Caco-2 (cell line): ENCODE measurements at regions not wholly inside any gene's neighbourhood (a gene's known extent, or its start where the extent isn't known, plus 50 kb on each side); places are given as distances from the start of the nearest gene placed in this dataset.

Source experiments
- BruUV-seq: library from RNA; stranded (reverse); fragments of 400-500 nt; replicated peaks from 2 replicates; lab custom pipeline; 2021; lab: Mats Ljungman, UMichigan
- CTCF ChIA-PET: fragments of 300-600 bp; sonication (Branson Sonifier 250); formaldehyde crosslinking; loops from one replicate; lab custom pipeline; 2022; ENCODE audit warnings: antibody characterized with exemption; lab: Charles Lee
- POLR2A ChIA-PET: fragments of 300-600 bp; sonication (Branson Sonifier 250); formaldehyde crosslinking; loops from one replicate; lab custom pipeline; 2022; ENCODE audit warnings: antibody characterized with exemption; lab: Charles Lee
- DNase-seq, 2 experiments: peaks; one replicate each; pipeline versions ENCODE4 v3.0.0 to v3.0.0-alpha.2; 2020 to 2022
- H3K27me3 ChIP-seq: replicated peaks from 2 replicates; pipeline ENCODE4 v1.6.0; 2011; ENCODE audit warnings: low read length; ENCODE audit not compliant: control insufficient read depth, insufficient read depth
- H3K36me3 ChIP-seq: 2 replicates; pipeline ENCODE4 v1.5.1; 2011; ENCODE audit warnings: low read length; ENCODE audit not compliant: control insufficient read depth, insufficient read depth
- H3K4me1 ChIP-seq: fragments of 250-450 bp; sonication (Bioruptor Pico); 2 replicates; pipeline ENCODE4 v1.5.1; 2020; ENCODE audit warnings: mild to moderate bottlenecking
- H3K4me3 ChIP-seq: 2 replicates; pipeline ENCODE4 v1.5.1; 2011; ENCODE audit warnings: low read depth, mild to moderate bottlenecking, control low read depth, low read length
- H3K9me3 ChIP-seq: fragments of 250-450 bp; sonication (Bioruptor Pico); 2 replicates; pipeline ENCODE4 v1.5.1; 2020; ENCODE audit warnings: mild to moderate bottlenecking, moderate library complexity
- H3K27ac Mint-ChIP-seq: one replicate; pipeline ENCODE4 v1.8.0; 2022; ENCODE audit warnings: mixed read lengths; ENCODE audit not compliant: unreplicated experiment
- H3K27me3 Mint-ChIP-seq: one replicate; pipeline ENCODE4 v1.8.0; 2022; ENCODE audit warnings: mixed read lengths; ENCODE audit not compliant: insufficient read depth, unreplicated experiment
- H3K36me3 Mint-ChIP-seq: one replicate; pipeline ENCODE4 v1.8.0; 2022; ENCODE audit warnings: mild to moderate bottlenecking, mixed read lengths; ENCODE audit not compliant: insufficient read depth, unreplicated experiment
- H3K4me1 Mint-ChIP-seq: one replicate; pipeline ENCODE4 v1.8.0; 2022; ENCODE audit warnings: low read depth, mixed read lengths; ENCODE audit not compliant: unreplicated experiment
- H3K4me3 Mint-ChIP-seq: one replicate; pipeline ENCODE4 v1.8.0; 2022; ENCODE audit warnings: mild to moderate bottlenecking, moderate library complexity, mixed read lengths; ENCODE audit not compliant: unreplicated experiment
- H3K9me3 Mint-ChIP-seq: one replicate; pipeline ENCODE4 v1.8.0; 2022; ENCODE audit warnings: mixed read lengths; ENCODE audit not compliant: unreplicated experiment
- intact Hi-C: fragments of 100-400 bp; cut with micrococcal nuclease; formaldehyde crosslinking; loops from one replicate; pipeline ENCODE4 v1.10.0; 2022; ENCODE audit not compliant: unreplicated experiment
- TF ChIP-seq, protein P1 (sequence below), 2 experiments: fragments of 200-600 bp in 1 of 2; IDR thresholded peaks; 1 replicate in 1 of 2; 2 replicates in 1 of 2; pipeline versions ENCODE4 v1.5.1 to v1.8.0; 2011 to 2022; ENCODE audit warnings: antibody characterized with exemption in 1 of 2, control low read depth in 1 of 2, inconsistent platforms in 1 of 2, low read depth in 1 of 2, low read length in 1 of 2, mild to moderate bottlenecking in 1 of 2, moderate library complexity in 1 of 2; ENCODE audit not compliant: insufficient read depth in 1 of 2, severe bottlenecking in 1 of 2, unreplicated experiment in 1 of 2

DNA sequence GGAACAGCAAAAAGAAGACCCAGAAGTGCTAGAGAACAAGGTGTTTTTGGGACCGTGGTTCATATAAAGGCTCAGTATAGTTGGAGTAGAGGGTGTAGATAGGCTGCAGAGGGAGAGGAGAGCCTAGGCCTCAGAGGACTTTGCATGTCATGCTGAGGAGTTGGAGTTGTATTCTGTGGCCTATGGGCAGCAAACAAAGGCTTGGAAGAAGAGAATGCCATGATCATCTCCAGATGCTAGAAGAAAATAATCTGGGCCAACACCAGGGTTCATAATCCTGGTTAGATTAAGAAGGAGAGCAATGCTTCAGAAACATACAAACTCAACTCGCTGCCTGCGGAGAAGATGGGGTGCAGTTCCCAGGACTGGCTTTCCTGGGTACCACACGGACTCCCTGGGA is 262.8 kb upstream of the USP24 start:
- H3K4me3 ChIP-seq: no peak overlapping the region
- no TSS peak for BruUV-seq
- no peaks in the 10 kb centered on the region for H3K27me3 ChIP-seq
- peaks cover 25% of the 10 kb centered on the region for H3K4me1 Mint-ChIP-seq
- no peaks in the 10 kb centered on the region for H3K27me3 Mint-ChIP-seq
- TF ChIP-seq, protein P1, sequence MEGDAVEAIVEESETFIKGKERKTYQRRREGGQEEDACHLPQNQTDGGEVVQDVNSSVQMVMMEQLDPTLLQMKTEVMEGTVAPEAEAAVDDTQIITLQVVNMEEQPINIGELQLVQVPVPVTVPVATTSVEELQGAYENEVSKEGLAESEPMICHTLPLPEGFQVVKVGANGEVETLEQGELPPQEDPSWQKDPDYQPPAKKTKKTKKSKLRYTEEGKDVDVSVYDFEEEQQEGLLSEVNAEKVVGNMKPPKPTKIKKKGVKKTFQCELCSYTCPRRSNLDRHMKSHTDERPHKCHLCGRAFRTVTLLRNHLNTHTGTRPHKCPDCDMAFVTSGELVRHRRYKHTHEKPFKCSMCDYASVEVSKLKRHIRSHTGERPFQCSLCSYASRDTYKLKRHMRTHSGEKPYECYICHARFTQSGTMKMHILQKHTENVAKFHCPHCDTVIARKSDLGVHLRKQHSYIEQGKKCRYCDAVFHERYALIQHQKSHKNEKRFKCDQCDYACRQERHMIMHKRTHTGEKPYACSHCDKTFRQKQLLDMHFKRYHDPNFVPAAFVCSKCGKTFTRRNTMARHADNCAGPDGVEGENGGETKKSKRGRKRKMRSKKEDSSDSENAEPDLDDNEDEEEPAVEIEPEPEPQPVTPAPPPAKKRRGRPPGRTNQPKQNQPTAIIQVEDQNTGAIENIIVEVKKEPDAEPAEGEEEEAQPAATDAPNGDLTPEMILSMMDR (IDR thresholded peaks at IDR 0.05; ENCODE audit: insufficient read depth in 1 of 2, low read depth in 1 of 2, low read length in 1 of 2, severe bottlenecking in 1 of 2, unreplicated experiment in 1 of 2): no peak
- peaks cover 15% of the 10 kb centered on the region for H3K4me1 ChIP-seq
- H3K27ac Mint-ChIP-seq: no peak overlapping the region
- peaks cover 4% of the 10 kb centered on the region for H3K36me3 Mint-ChIP-seq
- H3K4me3 Mint-ChIP-seq: no peak overlapping the region
- ChIA-PET POLR2A (no interaction called here), CTCF (interaction anchor here (0.9 kb wide), 1 partner anchor 26 kb away, joined by 3 read pairs; no protein-coding TSS in a partner anchor)
- intact Hi-C loops: loop anchor here (5.0 kb wide), 1 partner anchor 484 kb away; no protein-coding TSS in a partner anchor
- no peak for DNase-seq
- peaks cover 6% of the 10 kb centered on the region for H3K9me3 Mint-ChIP-seq
- H3K9me3 ChIP-seq: no peaks in the 10 kb centered on the region
- no peaks in the 10 kb centered on the region for H3K36me3 ChIP-seq

DNA sequence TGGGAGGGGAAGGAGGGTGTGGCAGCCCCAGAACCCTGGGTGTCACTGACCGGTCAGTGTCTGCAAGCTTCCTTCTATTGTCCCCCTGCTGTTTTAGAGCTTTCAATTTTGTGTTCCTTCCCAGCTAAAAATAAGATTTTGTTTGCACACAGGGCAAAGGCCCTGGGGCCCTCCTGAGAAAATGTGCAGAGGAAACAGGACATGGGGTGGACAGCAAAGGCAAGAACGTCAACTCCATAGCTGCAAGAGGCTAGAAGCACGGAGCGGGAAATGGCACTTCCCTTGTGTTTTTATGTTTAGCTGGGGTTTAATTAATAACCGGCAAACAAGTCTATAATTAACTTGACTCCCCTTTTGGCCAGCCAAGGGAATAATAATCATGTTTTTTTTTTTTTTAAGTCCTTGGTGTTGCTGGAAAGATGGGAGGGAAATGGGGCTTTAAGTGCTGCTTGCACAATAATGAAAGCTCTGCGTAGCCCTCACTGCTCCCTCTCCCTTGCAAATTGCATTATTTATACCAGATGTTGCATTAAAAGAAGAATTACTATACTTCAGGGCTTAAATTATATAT is 261.4 kb upstream of the USP24 start:
- Histone ChIP-seq H3K36me3 (no peaks in the 10 kb centered on the region), H3K4me3 (no peak overlapping the region), H3K4me1 (peaks cover 15% of the 10 kb centered on the region), H3K27me3 (no peaks in the 10 kb centered on the region), H3K9me3 (no peaks in the 10 kb centered on the region)
- DNase-seq: no peak
- H3K4me1 Mint-ChIP-seq: peaks cover 25% of the 10 kb centered on the region
- no peak overlapping the region for H3K27ac Mint-ChIP-seq
- CTCF ChIA-PET: interaction anchor here (0.7 kb wide), 1 partner anchor 167 kb away, joined by 3 read pairs; no protein-coding TSS in a partner anchor
- POLR2A ChIA-PET: no interaction called here
- peaks cover 4% of the 10 kb centered on the region for H3K36me3 Mint-ChIP-seq
- intact Hi-C loops: loop anchor here (5.0 kb wide), 1 partner anchor 486 kb away; no protein-coding TSS in a partner anchor
- no peak overlapping the region for H3K4me3 Mint-ChIP-seq
- TF ChIP-seq, protein P1 (IDR thresholded peaks at IDR 0.05; ENCODE audit: insufficient read depth in 1 of 2, low read depth in 1 of 2, low read length in 1 of 2, severe bottlenecking in 1 of 2, unreplicated experiment in 1 of 2): no peak
- no TSS peak for BruUV-seq
- H3K27me3 Mint-ChIP-seq: no peaks in the 10 kb centered on the region
- H3K9me3 Mint-ChIP-seq: peaks cover 5% of the 10 kb centered on the region

DNA sequence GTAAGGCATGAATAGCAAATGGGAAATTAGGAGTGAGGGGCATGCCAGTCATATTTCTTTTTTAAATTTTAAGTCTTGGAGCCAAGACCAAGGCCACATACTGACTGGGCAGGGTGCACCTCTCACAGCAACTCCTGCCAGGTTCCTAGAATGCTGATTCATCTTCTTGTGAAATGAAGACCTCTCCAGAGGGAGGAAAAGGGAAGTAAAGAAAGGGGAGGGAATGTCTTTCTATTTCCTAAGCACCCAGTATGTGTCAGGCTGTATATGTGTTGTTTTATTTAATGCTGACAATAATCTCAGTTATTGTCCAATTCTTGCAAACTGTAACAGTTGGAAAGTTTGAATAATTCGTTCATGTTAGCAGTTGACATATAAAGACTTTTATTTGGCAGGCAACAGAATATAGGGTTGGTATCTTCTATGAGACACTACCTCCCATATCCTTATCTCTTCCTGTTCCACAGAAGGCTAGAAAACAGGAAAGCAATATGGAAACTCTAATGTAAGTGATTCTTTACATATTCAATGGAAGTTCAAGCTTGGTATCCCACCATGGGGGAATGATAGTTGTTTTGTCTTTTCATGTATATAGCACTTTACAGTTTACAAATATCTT is 259.1 kb upstream of the USP24 start:
- no TSS peak for BruUV-seq
- TF ChIP-seq, protein P1 (IDR thresholded peaks at IDR 0.05; ENCODE audit: insufficient read depth in 1 of 2, low read depth in 1 of 2, low read length in 1 of 2, severe bottlenecking in 1 of 2, unreplicated experiment in 1 of 2): no peak
- CTCF ChIA-PET: no interaction called here

More for the DNA sequence above, 259.1 kb upstream of the USP24 start:
- Histone ChIP-seq H3K27me3 (no peaks in the 10 kb centered on the region), H3K36me3 (no peaks in the 10 kb centered on the region), H3K4me1 (no peaks in the 10 kb centered on the region), H3K4me3 (no peak overlapping the region), H3K9me3 (no peaks in the 10 kb centered on the region)
- Mint-ChIP-seq H3K27me3 (no peaks in the 10 kb centered on the region), H3K9me3 (no peaks in the 10 kb centered on the region), H3K4me1 (peaks cover 3% of the 10 kb centered on the region), H3K36me3 (peaks cover 4% of the 10 kb centered on the region), H3K27ac (no peak overlapping the region), H3K4me3 (no peak overlapping the region)
- POLR2A ChIA-PET: no interaction called here
- intact Hi-C loops: no loop called here
- DNase-seq: no peak
